ENCODE measurements at regions not wholly inside any gene's neighbourhood (a gene's known extent, or its start where the extent isn't known, plus 50 kb on each side); places are given as distances from the start of the nearest gene placed in this dataset.
"Not testable (repeated sequence)": the region's sequence is repeated elsewhere in the genome, so short reads cannot be mapped to it uniquely, and the experiment has no call there.

GRCh38 chr3:64438066-64438465 is 212.8 kb upstream of the PRICKLE2 start:
- no peak for DNase-seq (ENCODE audit: low spot score)

GRCh38 chr3:64437131-64437530 is 211.9 kb upstream of the PRICKLE2 start:
- no peak for DNase-seq (ENCODE audit: low spot score)

- DNase-seq (ENCODE audit: low spot score) = not testable (repeated sequence)
These were observed 209.8 kb upstream of the PRICKLE2 start for GRCh38 chr3:64435023-64435422.

- DNase-seq (ENCODE audit: low spot score) = no peak
These were observed 207.6 kb upstream of the PRICKLE2 start for GRCh38 chr3:64432870-64433269.

- DNase-seq (ENCODE audit: low spot score) = no peak
These were observed 206.3 kb upstream of the PRICKLE2 start for GRCh38 chr3:64431526-64432091.

GRCh38 chr3:64427671-64428070 is 202.4 kb upstream of the PRICKLE2 start:
- no peak for DNase-seq (ENCODE audit: low spot score)

- DNase-seq (ENCODE audit: low spot score) = no peak
These were observed 201.3 kb upstream of the PRICKLE2 start for GRCh38 chr3:64426551-64426950.

- DNase-seq (ENCODE audit: low spot score) = no peak
These were observed 197.7 kb upstream of the PRICKLE2 start for GRCh38 chr3:64422932-64423331.

- no peak for DNase-seq (ENCODE audit: low spot score)
These were observed 196.9 kb upstream of the PRICKLE2 start for GRCh38 chr3:64422192-64422591.

GRCh38 chr3:64417816-64418215 is 192.6 kb upstream of the PRICKLE2 start:
- no peak for DNase-seq (ENCODE audit: low spot score)

GRCh38 chr3:64414043-64414442 is 188.8 kb upstream of the PRICKLE2 start:
- DNase-seq (ENCODE audit: low spot score) = no peak

- no peak for DNase-seq (ENCODE audit: low spot score)
These were observed 185.8 kb upstream of the PRICKLE2 start for GRCh38 chr3:64411101-64411500.

- no peak for DNase-seq (ENCODE audit: low spot score)
These were observed 185.0 kb upstream of the PRICKLE2 start for GRCh38 chr3:64410226-64410625.

GRCh38 chr3:64408770-64409169 is 183.5 kb upstream of the PRICKLE2 start:
- DNase-seq (ENCODE audit: low spot score) = no peak

GRCh38 chr3:64406271-64406670 is 181.0 kb upstream of the PRICKLE2 start:
- DNase-seq (ENCODE audit: low spot score) = no peak

GRCh38 chr3:64405211-64405835 is 180.1 kb upstream of the PRICKLE2 start:
- DNase-seq (ENCODE audit: low spot score) = no peak

- no peak for DNase-seq (ENCODE audit: low spot score)
These were observed 175.4 kb upstream of the PRICKLE2 start for GRCh38 chr3:64400706-64401105.

- peak; percentile 50 for DNase-seq (ENCODE audit: low spot score)
These were observed 174.0 kb upstream of the PRICKLE2 start for GRCh38 chr3:64399205-64399800.

GRCh38 chr3:64398476-64398875 is 173.2 kb upstream of the PRICKLE2 start:
- no peak for DNase-seq (ENCODE audit: low spot score)

- DNase-seq (ENCODE audit: low spot score) = no peak
These were observed 172.7 kb upstream of the PRICKLE2 start for GRCh38 chr3:64398006-64398405.

- DNase-seq (ENCODE audit: low spot score) = peak; percentile 20
These were observed 172.3 kb upstream of the PRICKLE2 start for GRCh38 chr3:64397573-64397972.

GRCh38 chr3:64395490-64395889 is 170.2 kb upstream of the PRICKLE2 start:
- no peak for DNase-seq (ENCODE audit: low spot score)

GRCh38 chr3:64393193-64393592 is 167.9 kb upstream of the PRICKLE2 start:
- no peak for DNase-seq (ENCODE audit: low spot score)

- DNase-seq (ENCODE audit: low spot score) = no peak
These were observed 166.7 kb upstream of the PRICKLE2 start for GRCh38 chr3:64392001-64392400.
